DMS53 (cell line): ENCODE measurements at regions not wholly inside any gene's neighbourhood (a gene's known extent, or its start where the extent isn't known, plus 50 kb on each side); places are given as distances from the start of the nearest gene placed in this dataset.
"Not testable (repeated sequence)": the region's sequence is repeated elsewhere in the genome, so short reads cannot be mapped to it uniquely, and the experiment has no call there.

Experiments
- DNase-seq: peaks from one replicate; lab custom pipeline; 2025; lab: John Stamatoyannopoulos, UW

GRCh38 chr15:92753591-92753990 is 98.0 kb upstream of the FAM174B start:
- no peak for DNase-seq

- no peak for DNase-seq
Observed at GRCh38 chr15:92763459-92763858, 107.9 kb upstream of the FAM174B start.

GRCh38 chr15:92768131-92768530 is 112.6 kb upstream of the FAM174B start:
- not testable (repeated sequence) for DNase-seq

GRCh38 chr15:92770641-92771040 is 115.1 kb upstream of the FAM174B start:
- DNase-seq, result no peak

GRCh38 chr15:92772061-92772460 is 116.5 kb upstream of the FAM174B start:
- DNase-seq, result no peak

- DNase-seq, result no peak
Observed at GRCh38 chr15:92772626-92773244, 117.2 kb upstream of the FAM174B start.

- DNase-seq, result no peak
Observed at GRCh38 chr15:92773340-92773739, 117.8 kb upstream of the FAM174B start.

GRCh38 chr15:92779874-92780273 is 120.2 kb upstream of the CHD2 start:
- DNase-seq, result no peak

- DNase-seq, result peak; percentile 59
Observed at GRCh38 chr15:92780843-92781242, 119.3 kb upstream of the CHD2 start.

GRCh38 chr15:92781925-92782453 is 118.1 kb upstream of the CHD2 start:
- no peak for DNase-seq

- no peak for DNase-seq
Observed at GRCh38 chr15:92787116-92787515, 113.0 kb upstream of the CHD2 start.

GRCh38 chr15:92788196-92788595 is 111.9 kb upstream of the CHD2 start:
- no peak for DNase-seq

- not testable (repeated sequence) for DNase-seq
Observed at GRCh38 chr15:92788793-92789192, 111.3 kb upstream of the CHD2 start.

- no peak for DNase-seq
Observed at GRCh38 chr15:92796161-92796611, 103.9 kb upstream of the CHD2 start.

GRCh38 chr15:92797168-92798052 is 102.7 kb upstream of the CHD2 start:
- peak; percentile 91 for DNase-seq

- DNase-seq, result no peak
Observed at GRCh38 chr15:92800013-92800412, 100.1 kb upstream of the CHD2 start.

- DNase-seq, result not testable (repeated sequence)
Observed at GRCh38 chr15:92800416-92801055, 99.6 kb upstream of the CHD2 start.

GRCh38 chr15:92801056-92801773 is 98.9 kb upstream of the CHD2 start:
- DNase-seq, result not testable (repeated sequence)

- no peak for DNase-seq
Observed at GRCh38 chr15:92801774-92802464, 98.2 kb upstream of the CHD2 start.

GRCh38 chr15:92803536-92803851 is 96.6 kb upstream of the CHD2 start:
- no peak for DNase-seq

GRCh38 chr15:92803852-92804609 is 96.1 kb upstream of the CHD2 start:
- peak; percentile 99 for DNase-seq
